Ishikawa (cell line): ENCODE measurements at regions not wholly inside any gene's neighbourhood (a gene's known extent, or its start where the extent isn't known, plus 50 kb on each side); places are given as distances from the start of the nearest gene placed in this dataset.

Experiments
- CEBPB ChIP-seq: IDR thresholded peaks from 2 replicates; pipeline ENCODE4 v1.6.1; 2012
- CREB1 ChIP-seq: IDR thresholded peaks from 2 replicates; pipeline ENCODE4 v1.6.1; 2012; ENCODE audit warnings: low read depth
- EGR1 ChIP-seq: IDR thresholded peaks from 2 replicates; pipeline ENCODE4 v1.6.1; 2012
- EP300 ChIP-seq: IDR thresholded peaks from 2 replicates; pipeline ENCODE4 v1.6.1; 2012; ENCODE audit warnings: borderline replicate concordance
- FOXM1 ChIP-seq: IDR thresholded peaks from 2 replicates; pipeline ENCODE4 v1.6.1; 2012; ENCODE audit warnings: low read depth, borderline replicate concordance
- NFIC ChIP-seq: IDR thresholded peaks from 2 replicates; pipeline ENCODE4 v1.6.1; 2012
- RAD21 ChIP-seq: IDR thresholded peaks from 2 replicates; pipeline ENCODE4 v1.6.1; 2012; ENCODE audit warnings: low read depth
- TAF1 ChIP-seq: IDR thresholded peaks from 2 replicates; pipeline ENCODE4 v1.6.1; 2012; ENCODE audit warnings: low read depth, mild to moderate bottlenecking
- TCF12 ChIP-seq: IDR thresholded peaks from 2 replicates; pipeline ENCODE4 v1.6.1; 2012; ENCODE audit warnings: low read depth
- TEAD4 ChIP-seq: IDR thresholded peaks from 2 replicates; pipeline ENCODE4 v1.6.1; 2012
- YY1 ChIP-seq: IDR thresholded peaks from 2 replicates; pipeline ENCODE4 v1.6.1; 2012; ENCODE audit warnings: low read depth
- ZBTB7A ChIP-seq: IDR thresholded peaks from 2 replicates; pipeline ENCODE4 v1.6.1; 2012; ENCODE audit warnings: low read depth
- TF ChIP-seq, protein P1 (sequence below): IDR thresholded peaks from 2 replicates; pipeline ENCODE4 v1.6.1; 2012
- TF ChIP-seq, protein P2 (sequence below): IDR thresholded peaks from 2 replicates; pipeline ENCODE4 v1.6.1; 2012; ENCODE audit warnings: low read depth, mild to moderate bottlenecking
- TF ChIP-seq, protein P3 (sequence below): IDR thresholded peaks from 2 replicates; pipeline ENCODE4 v1.6.1; 2012

DNA sequence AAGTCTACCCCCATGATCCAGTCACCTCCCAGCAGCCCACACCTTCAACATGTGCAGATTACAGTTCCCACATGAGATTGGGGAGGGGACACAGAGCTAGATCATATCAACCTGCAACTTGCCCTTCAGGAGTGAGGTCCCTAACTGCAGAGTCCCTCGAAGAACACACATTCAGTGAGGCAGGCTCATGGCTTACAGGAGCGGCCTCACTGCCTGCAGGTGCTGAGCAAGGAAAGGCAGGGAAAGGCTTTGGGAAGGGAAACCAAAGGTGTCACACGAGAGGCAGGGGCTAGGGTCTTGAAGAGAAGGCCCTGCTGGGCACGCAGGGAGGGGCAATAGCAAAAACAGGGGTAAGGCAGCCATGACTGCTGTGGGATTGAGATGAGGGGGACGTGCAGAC lies 182.4 kb upstream of the CHRNA7 start:
- TF ChIP-seq CREB1: no peak
- TF ChIP-seq CEBPB: no peak
- no peak for TF ChIP-seq EGR1
- no peak for TF ChIP-seq TEAD4
- TF ChIP-seq, protein P1, sequence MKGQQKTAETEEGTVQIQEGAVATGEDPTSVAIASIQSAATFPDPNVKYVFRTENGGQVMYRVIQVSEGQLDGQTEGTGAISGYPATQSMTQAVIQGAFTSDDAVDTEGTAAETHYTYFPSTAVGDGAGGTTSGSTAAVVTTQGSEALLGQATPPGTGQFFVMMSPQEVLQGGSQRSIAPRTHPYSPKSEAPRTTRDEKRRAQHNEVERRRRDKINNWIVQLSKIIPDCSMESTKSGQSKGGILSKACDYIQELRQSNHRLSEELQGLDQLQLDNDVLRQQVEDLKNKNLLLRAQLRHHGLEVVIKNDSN: no peak
- TF ChIP-seq FOXM1: no peak
- TF ChIP-seq YY1: no peak
- TF ChIP-seq TAF1: no peak
- no peak for TF ChIP-seq NFIC

DNA sequence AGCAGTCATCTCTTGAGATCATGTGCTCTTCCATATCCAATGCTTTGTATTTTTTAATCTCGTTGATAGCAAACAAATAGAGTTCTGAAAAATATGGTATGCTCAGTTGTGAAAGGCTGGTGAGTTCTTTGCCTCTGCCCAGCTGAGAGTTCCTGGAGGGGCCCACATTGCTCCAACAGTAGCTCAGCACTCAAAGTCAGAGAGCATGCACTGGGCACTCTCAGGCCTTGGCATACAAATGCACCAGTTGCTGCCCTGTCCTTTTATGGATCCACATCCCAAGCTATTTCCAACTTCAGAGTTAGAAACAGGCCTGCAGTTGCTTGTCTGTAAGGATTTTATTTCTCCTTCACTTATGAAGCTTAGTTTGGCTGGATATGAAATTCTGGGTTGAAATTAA lies 181.7 kb upstream of the CHRNA7 start:
- TF ChIP-seq, protein P1: no peak
- TF ChIP-seq EP300: no peak
- TF ChIP-seq RAD21: no peak
- no peak for TF ChIP-seq TAF1
- TF ChIP-seq EGR1: no peak
- no peak for TF ChIP-seq NFIC
- no peak for TF ChIP-seq ZBTB7A
- TF ChIP-seq YY1: no peak
- TF ChIP-seq TEAD4: no peak
- TF ChIP-seq FOXM1: no peak
- TF ChIP-seq, protein P2, sequence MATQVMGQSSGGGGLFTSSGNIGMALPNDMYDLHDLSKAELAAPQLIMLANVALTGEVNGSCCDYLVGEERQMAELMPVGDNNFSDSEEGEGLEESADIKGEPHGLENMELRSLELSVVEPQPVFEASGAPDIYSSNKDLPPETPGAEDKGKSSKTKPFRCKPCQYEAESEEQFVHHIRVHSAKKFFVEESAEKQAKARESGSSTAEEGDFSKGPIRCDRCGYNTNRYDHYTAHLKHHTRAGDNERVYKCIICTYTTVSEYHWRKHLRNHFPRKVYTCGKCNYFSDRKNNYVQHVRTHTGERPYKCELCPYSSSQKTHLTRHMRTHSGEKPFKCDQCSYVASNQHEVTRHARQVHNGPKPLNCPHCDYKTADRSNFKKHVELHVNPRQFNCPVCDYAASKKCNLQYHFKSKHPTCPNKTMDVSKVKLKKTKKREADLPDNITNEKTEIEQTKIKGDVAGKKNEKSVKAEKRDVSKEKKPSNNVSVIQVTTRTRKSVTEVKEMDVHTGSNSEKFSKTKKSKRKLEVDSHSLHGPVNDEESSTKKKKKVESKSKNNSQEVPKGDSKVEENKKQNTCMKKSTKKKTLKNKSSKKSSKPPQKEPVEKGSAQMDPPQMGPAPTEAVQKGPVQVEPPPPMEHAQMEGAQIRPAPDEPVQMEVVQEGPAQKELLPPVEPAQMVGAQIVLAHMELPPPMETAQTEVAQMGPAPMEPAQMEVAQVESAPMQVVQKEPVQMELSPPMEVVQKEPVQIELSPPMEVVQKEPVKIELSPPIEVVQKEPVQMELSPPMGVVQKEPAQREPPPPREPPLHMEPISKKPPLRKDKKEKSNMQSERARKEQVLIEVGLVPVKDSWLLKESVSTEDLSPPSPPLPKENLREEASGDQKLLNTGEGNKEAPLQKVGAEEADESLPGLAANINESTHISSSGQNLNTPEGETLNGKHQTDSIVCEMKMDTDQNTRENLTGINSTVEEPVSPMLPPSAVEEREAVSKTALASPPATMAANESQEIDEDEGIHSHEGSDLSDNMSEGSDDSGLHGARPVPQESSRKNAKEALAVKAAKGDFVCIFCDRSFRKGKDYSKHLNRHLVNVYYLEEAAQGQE: no peak
- TF ChIP-seq, protein P3, sequence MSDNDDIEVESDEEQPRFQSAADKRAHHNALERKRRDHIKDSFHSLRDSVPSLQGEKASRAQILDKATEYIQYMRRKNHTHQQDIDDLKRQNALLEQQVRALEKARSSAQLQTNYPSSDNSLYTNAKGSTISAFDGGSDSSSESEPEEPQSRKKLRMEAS: no peak
- TF ChIP-seq TCF12: no peak
- no peak for TF ChIP-seq CREB1

DNA sequence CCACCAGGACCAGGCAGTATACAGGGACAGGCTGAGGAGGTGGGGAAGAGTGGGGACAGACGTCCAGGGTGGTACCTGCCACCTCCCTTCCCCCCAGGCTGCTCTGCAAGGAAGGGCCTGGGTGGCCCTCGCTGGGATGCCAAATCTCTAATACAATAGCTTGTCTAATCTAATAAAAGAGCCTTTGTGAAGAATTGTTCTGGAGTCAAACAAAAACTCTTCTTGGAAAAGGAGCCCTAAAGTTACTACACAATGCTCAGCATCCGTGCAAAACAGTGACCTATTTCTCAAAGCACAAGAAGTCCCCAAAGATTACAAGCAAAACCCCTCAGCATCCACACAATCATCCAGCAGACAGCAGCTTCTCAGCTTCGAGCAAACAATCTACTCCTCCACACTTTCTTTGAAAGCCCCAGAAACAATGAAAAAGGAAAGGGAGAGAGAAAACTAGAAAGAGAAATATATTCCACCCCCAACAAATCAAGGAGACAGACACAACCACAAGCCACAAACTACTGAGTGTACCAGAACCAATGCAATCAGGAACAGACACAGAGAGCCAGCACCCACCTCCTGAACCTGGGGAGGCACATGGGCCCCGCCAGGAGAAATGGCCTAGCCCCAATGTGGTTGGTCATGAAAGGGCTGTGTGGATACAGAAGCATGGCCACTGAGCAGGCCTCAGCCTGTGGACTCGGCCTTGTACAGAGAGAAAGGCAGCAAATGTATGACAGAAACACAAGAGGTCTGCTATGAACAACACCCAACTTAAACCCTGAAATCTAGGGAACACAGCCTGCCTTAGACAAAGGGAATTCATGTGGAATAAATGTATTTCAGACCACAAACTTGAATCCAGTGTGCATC lies 177.1 kb upstream of the CHRNA7 start:
- TF ChIP-seq TEAD4 (no peak), TCF12 (no peak)

DNA sequence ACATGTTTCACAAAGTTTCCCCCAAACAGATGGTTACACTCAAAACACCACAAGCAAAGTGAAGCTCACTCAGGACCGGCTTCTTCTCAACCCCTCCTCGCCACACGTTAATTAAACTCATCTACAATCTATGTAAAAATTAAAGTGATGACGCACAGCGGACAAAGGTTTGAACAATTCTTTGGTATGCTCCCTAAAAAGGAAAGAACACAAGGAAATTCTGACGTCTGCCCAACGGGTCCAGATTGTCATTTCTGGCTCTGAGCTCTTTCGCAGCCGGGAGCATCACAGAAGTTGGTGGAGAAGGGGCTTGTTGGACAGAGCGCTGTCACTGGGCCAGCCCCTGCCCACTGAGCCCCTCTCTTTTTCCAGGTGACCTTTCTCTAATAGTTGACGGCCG lies 173.7 kb upstream of the CHRNA7 start:
- TF ChIP-seq CREB1 (no peak), TEAD4 (no peak), TCF12 (no peak), TAF1 (no peak), ZBTB7A (no peak), NFIC (no peak), EGR1 (no peak), RAD21 (no peak), CEBPB (no peak), FOXM1 (no peak), YY1 (no peak), EP300 (no peak)
- TF ChIP-seq, protein P1: no peak
- TF ChIP-seq, protein P3: no peak
- TF ChIP-seq, protein P2: no peak

DNA sequence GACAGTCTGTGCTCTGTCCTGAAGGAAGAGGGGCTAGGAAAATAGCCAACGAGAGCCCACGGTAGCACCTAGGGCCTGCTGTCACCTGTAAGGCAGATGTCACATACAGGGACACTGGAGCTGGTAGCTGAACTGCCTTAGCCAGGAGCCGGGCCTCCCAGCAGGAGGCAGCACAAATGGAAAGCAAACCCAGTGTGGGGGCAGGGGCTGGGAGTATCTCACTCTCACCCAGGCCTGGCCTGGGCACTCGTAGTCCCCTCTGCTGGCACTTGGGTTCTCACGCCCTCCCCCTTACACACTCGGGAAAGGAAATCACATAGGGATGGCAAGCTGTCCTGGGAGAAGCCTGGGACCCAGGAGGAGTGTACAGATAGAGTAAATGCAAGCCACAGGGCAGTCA lies 173.1 kb upstream of the CHRNA7 start:
- TF ChIP-seq, protein P2: no peak
- no peak for TF ChIP-seq FOXM1
- no peak for TF ChIP-seq CEBPB
